ENCODE measurements at regions not wholly inside any gene's neighbourhood (a gene's known extent, or its start where the extent isn't known, plus 50 kb on each side); places are given as distances from the start of the nearest gene placed in this dataset.

DNA sequence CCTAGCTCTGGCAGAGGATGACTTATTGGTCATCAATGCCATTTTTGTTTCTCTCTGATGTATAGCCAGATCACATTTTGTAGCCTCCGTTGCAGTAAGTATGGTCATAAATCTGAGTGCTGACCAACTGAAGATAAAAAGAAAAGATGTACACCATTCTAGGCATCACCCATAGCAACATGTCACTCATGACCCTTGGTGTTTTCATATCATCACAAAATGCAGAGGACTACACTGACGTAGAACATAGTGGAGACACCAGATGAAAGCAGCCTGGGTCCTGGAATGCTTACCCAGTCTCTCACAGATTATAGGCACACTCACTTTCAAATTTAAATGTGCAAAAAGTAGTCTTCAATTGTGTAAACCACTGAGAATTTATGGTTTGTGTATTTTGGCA lies 172.8 kb downstream of the PDHA2 start:
- no peak for TF ChIP-seq EZH2phosphoT487 (IDR thresholded peaks at IDR 0.05; ENCODE audit: borderline replicate concordance, low read depth, low read length)
- TF ChIP-seq, protein P1, sequence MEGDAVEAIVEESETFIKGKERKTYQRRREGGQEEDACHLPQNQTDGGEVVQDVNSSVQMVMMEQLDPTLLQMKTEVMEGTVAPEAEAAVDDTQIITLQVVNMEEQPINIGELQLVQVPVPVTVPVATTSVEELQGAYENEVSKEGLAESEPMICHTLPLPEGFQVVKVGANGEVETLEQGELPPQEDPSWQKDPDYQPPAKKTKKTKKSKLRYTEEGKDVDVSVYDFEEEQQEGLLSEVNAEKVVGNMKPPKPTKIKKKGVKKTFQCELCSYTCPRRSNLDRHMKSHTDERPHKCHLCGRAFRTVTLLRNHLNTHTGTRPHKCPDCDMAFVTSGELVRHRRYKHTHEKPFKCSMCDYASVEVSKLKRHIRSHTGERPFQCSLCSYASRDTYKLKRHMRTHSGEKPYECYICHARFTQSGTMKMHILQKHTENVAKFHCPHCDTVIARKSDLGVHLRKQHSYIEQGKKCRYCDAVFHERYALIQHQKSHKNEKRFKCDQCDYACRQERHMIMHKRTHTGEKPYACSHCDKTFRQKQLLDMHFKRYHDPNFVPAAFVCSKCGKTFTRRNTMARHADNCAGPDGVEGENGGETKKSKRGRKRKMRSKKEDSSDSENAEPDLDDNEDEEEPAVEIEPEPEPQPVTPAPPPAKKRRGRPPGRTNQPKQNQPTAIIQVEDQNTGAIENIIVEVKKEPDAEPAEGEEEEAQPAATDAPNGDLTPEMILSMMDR (conservative IDR thresholded peaks at IDR 0.05; ENCODE audit: low read length): no peak

Measured in OCI-LY7 (cell line).